Stimulated activated CD4-positive, alpha-beta T cell treated with anti-CD3 and anti-CD28 coated beads, Interleukin-4, amount 100 ng/mL, for 1 hour (primary cell): ENCODE measurements at regions not wholly inside any gene's neighbourhood (a gene's known extent, or its start where the extent isn't known, plus 50 kb on each side); places are given as distances from the start of the nearest gene placed in this dataset.

Experiments
- DNase-seq: peaks from one replicate; pipeline ENCODE4 v3.0.0-alpha.2; 2020

- DNase-seq: no peak
Observed at GRCh38 chr2:104416339-104417000, 437.4 kb upstream of the POU3F3 start.

- DNase-seq: no peak
Observed at GRCh38 chr2:104420420-104420819, 433.5 kb upstream of the POU3F3 start.

- no peak for DNase-seq
Observed at GRCh38 chr2:104420953-104421352, 433.0 kb upstream of the POU3F3 start.

GRCh38 chr2:104425850-104426595, 427.9 kb upstream of the POU3F3 start:
- no peak for DNase-seq

- DNase-seq: no peak
Observed at GRCh38 chr2:104428155-104428554, 425.8 kb upstream of the POU3F3 start.

DNA sequence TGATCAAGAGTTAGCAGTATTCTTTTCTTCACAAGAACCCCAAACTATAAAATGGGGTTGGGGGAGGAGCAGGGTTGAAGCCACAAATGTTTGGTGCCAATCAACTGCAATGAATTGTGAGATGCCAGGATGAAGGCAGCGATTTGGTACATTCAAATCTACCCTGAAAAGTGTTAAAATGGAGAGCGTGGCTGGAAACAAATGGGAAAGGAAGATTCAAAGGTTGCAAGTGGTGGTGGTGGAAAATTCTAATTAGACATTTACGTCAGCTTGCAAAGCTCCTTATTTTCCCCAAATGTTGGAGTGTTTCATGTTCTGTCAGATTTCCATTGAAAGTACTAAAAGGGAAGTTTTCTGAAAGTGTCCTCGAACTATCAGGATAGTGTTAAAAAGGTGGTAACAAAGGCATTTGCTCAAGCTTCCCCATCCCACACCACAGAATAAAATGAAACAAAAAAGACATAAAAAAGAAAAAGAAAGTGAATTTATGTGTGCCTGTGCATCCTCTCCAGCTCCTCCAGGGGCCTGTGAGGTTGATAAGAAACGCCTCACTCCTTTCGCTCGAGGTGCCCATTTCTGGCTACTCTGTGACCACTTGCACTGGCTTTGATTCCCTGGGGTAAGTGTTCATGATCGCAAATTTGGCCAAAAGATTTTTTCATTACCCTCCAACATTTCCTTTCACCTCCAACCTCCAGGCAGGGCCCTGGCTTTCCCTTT, 424.1 kb upstream of the POU3F3 start:
- no peak for DNase-seq

DNA sequence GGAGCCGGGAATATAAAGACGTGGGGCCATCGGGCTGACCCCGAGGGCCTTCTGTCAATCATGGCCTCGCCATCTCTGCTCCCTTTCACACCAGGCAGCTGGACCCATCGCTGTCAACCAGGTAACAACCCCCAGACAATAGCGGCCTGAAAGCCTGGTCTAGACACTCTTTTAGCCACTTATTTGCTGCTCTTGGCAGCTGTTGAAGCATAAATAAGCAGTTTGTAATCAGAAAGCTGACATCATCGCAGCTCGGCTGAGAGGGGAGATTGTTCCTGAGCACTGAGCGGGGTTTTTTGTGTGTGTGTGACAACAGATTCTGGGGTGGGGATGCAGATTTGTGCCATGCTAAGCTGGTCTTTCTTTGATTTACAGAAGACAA, 423.6 kb upstream of the POU3F3 start:
- no peak for DNase-seq

DNA sequence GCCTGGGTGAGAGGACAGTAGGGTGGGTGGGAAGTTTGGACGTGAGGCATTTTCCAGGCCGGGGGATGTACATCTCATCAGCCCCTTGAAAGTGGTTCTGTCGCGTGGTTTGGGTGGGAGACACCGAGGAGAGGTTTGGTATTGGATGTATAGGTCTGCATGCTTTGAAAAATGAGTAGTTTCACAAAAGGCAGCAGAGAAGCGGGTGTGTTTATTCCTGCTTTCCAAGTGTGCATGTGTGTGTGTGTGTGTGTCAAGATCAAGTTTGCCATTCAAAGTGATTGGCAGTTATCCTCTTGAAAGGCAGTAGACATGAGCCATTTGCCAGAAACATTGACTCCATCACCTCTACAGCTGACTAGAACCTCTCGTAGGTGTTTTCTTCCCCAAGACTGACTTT, 423.1 kb upstream of the POU3F3 start:
- no peak for DNase-seq

DNA sequence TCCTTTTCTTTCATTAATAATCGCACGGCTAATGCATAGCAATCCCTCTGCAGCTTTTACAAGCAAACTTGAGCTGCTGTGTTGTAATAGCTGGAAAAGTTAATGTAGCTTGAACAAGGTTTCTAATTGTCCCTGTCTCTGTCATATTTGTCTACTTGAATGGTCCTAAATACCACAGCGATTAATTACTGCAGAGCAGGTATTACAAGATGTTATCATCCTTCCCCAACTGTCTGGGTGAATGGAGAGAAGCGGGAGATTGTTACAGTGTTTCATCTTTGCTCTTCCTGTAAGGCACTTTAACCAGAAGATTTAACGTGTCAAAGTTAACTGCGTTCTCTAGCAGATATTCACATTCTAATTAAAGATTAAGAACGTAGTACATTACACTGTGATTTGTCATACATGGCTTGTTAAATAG, 422.2 kb upstream of the POU3F3 start:
- DNase-seq: no peak

- no peak for DNase-seq
Observed at GRCh38 chr2:104432401-104432800, 421.5 kb upstream of the POU3F3 start.

- DNase-seq: no peak
Observed at GRCh38 chr2:104432991-104433390, 420.9 kb upstream of the POU3F3 start.

GRCh38 chr2:104433657-104434056, 420.3 kb upstream of the POU3F3 start:
- no peak for DNase-seq

DNA sequence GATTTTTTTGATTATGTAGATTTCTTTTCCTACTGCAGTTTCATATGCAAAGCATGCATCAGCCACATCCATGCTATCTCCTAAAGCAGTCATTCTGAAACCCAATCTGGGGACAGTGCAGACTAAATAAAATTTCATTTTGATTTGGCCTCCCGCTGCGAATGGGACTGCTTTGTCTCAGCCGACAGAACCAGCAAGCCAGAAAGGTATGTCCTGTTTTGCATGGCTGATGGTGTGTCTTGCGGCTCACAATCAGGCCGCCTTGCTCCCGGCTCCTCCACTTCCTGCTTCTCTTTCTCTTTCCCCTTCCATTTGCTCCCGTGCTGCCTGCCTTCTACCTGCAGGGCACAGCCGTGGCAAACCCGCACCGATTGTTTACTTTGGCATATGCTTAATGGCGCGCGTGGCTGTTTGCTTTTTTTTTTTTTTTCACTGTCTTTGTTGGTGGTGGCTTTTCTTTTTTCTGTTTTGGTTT, 419.6 kb upstream of the POU3F3 start:
- no peak for DNase-seq

GRCh38 chr2:104434966-104435365, 418.9 kb upstream of the POU3F3 start:
- no peak for DNase-seq

GRCh38 chr2:104438481-104438880, 415.4 kb upstream of the POU3F3 start:
- DNase-seq: no peak

DNA sequence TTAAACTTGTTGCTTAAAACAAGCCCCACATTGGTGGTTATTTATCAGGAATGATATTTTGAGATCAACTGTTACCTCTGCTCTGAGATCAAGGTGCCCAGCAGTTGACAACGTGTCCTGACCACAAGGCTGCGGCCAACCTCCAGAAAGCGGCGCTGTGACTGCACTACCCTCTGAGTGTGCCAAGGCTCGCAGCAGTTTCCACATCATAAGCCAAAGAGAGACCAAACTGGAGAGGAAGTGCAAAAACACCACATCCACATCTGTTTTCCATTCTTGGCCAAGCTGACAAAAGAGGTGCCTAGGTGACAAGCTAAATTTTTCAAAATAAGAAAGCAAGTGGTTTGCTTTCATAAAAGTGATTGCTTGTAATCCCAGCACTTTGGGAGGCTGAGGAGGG, 410.8 kb upstream of the POU3F3 start:
- no peak for DNase-seq

GRCh38 chr2:104444392-104444791, 409.5 kb upstream of the POU3F3 start:
- DNase-seq: no peak

GRCh38 chr2:104444889-104445288, 409.0 kb upstream of the POU3F3 start:
- no peak for DNase-seq

DNA sequence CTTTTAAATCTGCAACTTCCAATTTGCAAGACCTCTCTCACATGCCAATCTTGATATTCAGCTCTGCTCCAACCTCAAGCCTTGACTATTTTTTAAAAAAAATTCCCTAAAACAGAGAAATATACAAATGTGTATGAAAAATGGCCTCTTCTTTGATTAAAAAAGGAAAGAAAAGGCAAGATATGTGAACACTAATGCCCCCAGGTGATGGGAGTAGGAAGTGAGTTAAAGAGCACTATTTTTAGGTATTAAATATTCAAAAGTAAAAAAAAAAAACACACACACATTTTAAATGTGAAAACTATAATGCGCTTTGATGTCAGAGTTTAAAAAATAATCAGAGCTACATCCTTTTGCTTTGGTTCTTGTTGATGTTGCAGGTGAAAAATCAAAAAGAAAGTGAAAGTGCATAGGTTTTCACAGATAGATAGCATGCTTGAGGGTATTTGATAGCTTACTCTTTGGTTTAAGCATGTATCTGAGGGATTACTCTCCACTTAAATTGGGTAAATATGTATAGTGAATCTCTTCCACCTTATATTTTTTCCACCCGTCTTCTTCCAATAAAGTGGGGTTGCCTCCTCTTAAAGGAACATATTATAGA, 406.0 kb upstream of the POU3F3 start:
- no peak for DNase-seq

GRCh38 chr2:104448661-104449440, 405.1 kb upstream of the POU3F3 start:
- no peak for DNase-seq

DNA sequence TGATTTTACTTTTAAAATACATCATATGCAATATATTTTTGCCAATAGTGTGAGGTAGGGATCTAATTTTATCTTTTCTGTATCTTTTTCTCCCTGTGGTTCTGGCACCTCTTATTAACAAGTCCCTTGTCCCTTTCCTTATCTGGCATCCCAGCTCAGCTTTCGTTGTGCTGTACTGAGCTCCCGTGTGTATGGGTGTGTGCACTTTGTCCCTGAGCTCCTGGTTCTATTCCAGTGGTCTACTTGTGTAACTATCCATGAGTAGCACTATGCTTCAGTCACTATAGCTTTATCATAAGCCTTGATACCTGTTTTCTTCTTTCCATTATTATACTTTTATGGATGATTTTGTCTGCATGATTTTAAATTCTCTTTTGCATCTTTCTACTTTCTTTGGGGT, 401.4 kb upstream of the POU3F3 start:
- DNase-seq: no peak

DNA sequence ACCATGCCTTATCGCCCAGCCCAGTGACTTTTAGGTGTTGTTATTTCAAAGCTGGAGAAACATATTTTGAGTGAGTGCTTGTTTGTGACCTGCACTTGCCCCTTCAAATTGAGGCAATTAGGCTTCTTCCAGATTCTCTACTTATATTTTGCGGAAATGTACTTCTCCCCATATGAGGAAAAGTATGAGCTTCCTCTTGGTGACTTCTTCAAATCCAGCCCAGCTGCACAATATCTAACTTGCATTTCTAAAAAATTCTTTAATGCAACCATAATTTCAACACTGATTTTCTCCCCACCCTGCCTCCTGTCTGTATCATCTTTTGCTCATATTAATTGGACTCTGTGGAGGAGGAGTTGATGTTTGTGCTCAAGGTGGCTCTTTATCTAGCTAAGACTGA, 391.2 kb upstream of the POU3F3 start:
- no peak for DNase-seq

DNA sequence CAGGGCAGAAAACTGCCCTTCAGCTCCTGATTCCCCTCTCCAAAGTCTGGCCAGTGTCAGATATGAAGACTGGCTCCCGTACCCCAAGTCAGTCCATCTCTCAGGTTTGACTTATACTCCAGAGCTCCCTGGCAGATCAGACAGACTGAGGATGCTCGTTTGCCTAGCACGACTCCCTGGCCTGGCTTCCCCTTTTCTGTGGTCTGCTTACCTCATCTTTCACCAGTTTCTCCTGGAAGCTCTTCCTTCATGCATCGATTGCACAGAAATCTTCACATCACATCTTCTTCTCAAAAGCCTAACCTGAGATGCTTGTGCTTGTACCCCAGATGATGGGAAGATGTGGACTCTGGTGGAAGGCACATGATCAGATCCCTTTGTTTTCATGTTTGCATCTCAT, 387.9 kb upstream of the POU3F3 start:
- no peak for DNase-seq
